ENCODE measurements at regions not wholly inside any gene's neighbourhood (a gene's known extent, or its start where the extent isn't known, plus 50 kb on each side); places are given as distances from the start of the nearest gene placed in this dataset.

GRCh38 chr11:110787680-110788079 lies 75.4 kb upstream of the ARHGAP20 start:
- no peak for TF ChIP-seq ZNF37A (tag by site-specific recombination; IDR thresholded peaks at IDR 0.05)
- no peak for TF ChIP-seq ZNF585B (tag by site-specific recombination; IDR thresholded peaks at IDR 0.05)
- TF ChIP-seq CTCF (tag by site-specific recombination; IDR thresholded peaks at IDR 0.05) = no peak
- TF ChIP-seq ZNF776 (tag by site-specific recombination; IDR thresholded peaks at IDR 0.05; ENCODE audit: borderline replicate concordance) = no peak
- TF ChIP-seq ZNF18 (tag by site-specific recombination; IDR thresholded peaks at IDR 0.05) = no peak
- no peak for TF ChIP-seq ZNF114 (tag by site-specific recombination; IDR thresholded peaks at IDR 0.05)
- TF ChIP-seq ZNF140 (tag by site-specific recombination; IDR thresholded peaks at IDR 0.05) = no peak
- no peak for TF ChIP-seq ZNF274 (IDR thresholded peaks at IDR 0.05; ENCODE audit: low read length)
- TF ChIP-seq ZNF274 (tag by site-specific recombination; IDR thresholded peaks at IDR 0.05; ENCODE audit: borderline replicate concordance) = no peak
- no peak for TF ChIP-seq GLI4 (tag by site-specific recombination; IDR thresholded peaks at IDR 0.05)
- TF ChIP-seq ZBTB26 (tag by site-specific recombination; optimal IDR thresholded peaks at IDR 0.05) = no peak
- TF ChIP-seq ZNF175 (tag by site-specific recombination; IDR thresholded peaks at IDR 0.05) = no peak
